Liver (tissue), 8 donors: ENCODE measurements at regions not wholly inside any gene's neighbourhood (a gene's known extent, or its start where the extent isn't known, plus 50 kb on each side); places are given as distances from the start of the nearest gene placed in this dataset.
"Not testable (repeated sequence)": the region's sequence is repeated elsewhere in the genome, so short reads cannot be mapped to it uniquely, and the experiment has no call there.

Source experiments
- DNase-seq: peaks from one replicate; pipeline ENCODE4 v3.0.0-alpha.2; 2017; ENCODE audit warnings: low spot score
- H3K27ac ChIP-seq, 2 donors: one replicate each; pipeline ENCODE4 v1.7.0; 2013; ENCODE audit warnings: inconsistent platforms in 2 of 2, low read length in 2 of 2, control low read depth in 1 of 2, low read depth in 1 of 2, mild to moderate bottlenecking in 1 of 2
- H3K27me3 ChIP-seq, 4 donors: one replicate each; pipeline versions ENCODE4 v1.6.1 to v1.7.0; 2013; ENCODE audit warnings: low read length in 3 of 4, inconsistent platforms in 1 of 4, mild to moderate bottlenecking in 1 of 4, moderate library complexity in 1 of 4; ENCODE audit not compliant: control insufficient read depth in 4 of 4, insufficient read depth in 4 of 4
- H3K36me3 ChIP-seq, 4 donors: one replicate each; pipeline versions ENCODE4 v1.6.1 to v1.7.0; 2013; ENCODE audit warnings: low read length in 3 of 4, mild to moderate bottlenecking in 3 of 4, low read depth in 1 of 4, moderate library complexity in 1 of 4; ENCODE audit not compliant: control insufficient read depth in 4 of 4, insufficient read depth in 3 of 4
- H3K4me1 ChIP-seq, 4 donors: one replicate each; pipeline versions ENCODE4 v1.6.1 to v1.7.0; 2013; ENCODE audit warnings: low read length in 3 of 4, mild to moderate bottlenecking in 3 of 4, moderate library complexity in 1 of 4; ENCODE audit not compliant: control insufficient read depth in 4 of 4, insufficient read depth in 4 of 4
- H3K4me3 ChIP-seq, 3 donors: one replicate each; pipeline versions ENCODE4 v1.6.1 to v1.7.0; 2013; ENCODE audit warnings: low read length in 3 of 3, control low read depth in 1 of 3, low read depth in 1 of 3, mild to moderate bottlenecking in 1 of 3
- H3K9ac ChIP-seq, 2 donors: one replicate each; pipeline ENCODE4 v1.7.0; 2013; ENCODE audit warnings: low read length in 2 of 2, mild to moderate bottlenecking in 2 of 2, moderate library complexity in 2 of 2, control low read depth in 1 of 2, low read depth in 1 of 2
- H3K9me3 ChIP-seq, 4 donors: one replicate each; pipeline versions ENCODE4 v1.6.1 to v1.7.0; 2013; ENCODE audit warnings: low read length in 3 of 4; ENCODE audit not compliant: control insufficient read depth in 4 of 4
- CTCF ChIP-seq: fragments of 150-350 bp; IDR thresholded peaks from 2 replicates; pipeline ENCODE4 v1.5.1; 2017; ENCODE audit warnings: improper control_type of control experiment, low read depth, low read length; ENCODE audit not compliant: missing input control
- FOXA1 ChIP-seq: IDR thresholded peaks from 2 replicates; pipeline ENCODE4 v1.6.1; 2016; ENCODE audit warnings: antibody characterized with exemption
- FOXA2 ChIP-seq: IDR thresholded peaks from 2 replicates; pipeline ENCODE4 v1.6.1; 2016; ENCODE audit warnings: antibody characterized with exemption
- GABPA ChIP-seq, 2 donors: IDR thresholded peaks in 1 of 2; conservative IDR thresholded peaks in 1 of 2; 2 replicates each; pipeline ENCODE4 v1.6.1; 2016; ENCODE audit warnings: antibody characterized with exemption in 2 of 2, mild to moderate bottlenecking in 1 of 2, moderate library complexity in 1 of 2
- HNF4G ChIP-seq: IDR thresholded peaks from 2 replicates; pipeline ENCODE4 v1.6.1; 2016; ENCODE audit warnings: antibody characterized with exemption
- MAX ChIP-seq: IDR thresholded peaks from 2 replicates; pipeline ENCODE4 v1.6.1; 2016; ENCODE audit warnings: antibody characterized with exemption
- NR2F2 ChIP-seq: IDR thresholded peaks from 2 replicates; pipeline ENCODE4 v1.6.1; 2016; ENCODE audit warnings: antibody characterized with exemption
- REST ChIP-seq: IDR thresholded peaks from 2 replicates; pipeline ENCODE4 v1.6.1; 2016; ENCODE audit warnings: antibody characterized with exemption, mild to moderate bottlenecking
- RXRA ChIP-seq, 2 donors: IDR thresholded peaks; 2 replicates each; pipeline ENCODE4 v1.6.1; 2017 to 2018; ENCODE audit warnings: antibody characterized with exemption in 2 of 2, mild to moderate bottlenecking in 1 of 2
- SP1 ChIP-seq: IDR thresholded peaks from 2 replicates; pipeline ENCODE4 v1.6.1; 2018; ENCODE audit warnings: antibody characterized with exemption, mild to moderate bottlenecking
- TAF1 ChIP-seq: conservative IDR thresholded peaks from 2 replicates; pipeline ENCODE4 v1.6.1; 2016; ENCODE audit warnings: antibody characterized with exemption, mild to moderate bottlenecking
- YY1 ChIP-seq: IDR thresholded peaks from 2 replicates; pipeline ENCODE4 v1.6.1; 2016; ENCODE audit warnings: antibody characterized with exemption, mild to moderate bottlenecking
- ZBTB33 ChIP-seq: IDR thresholded peaks from 2 replicates; pipeline ENCODE4 v1.6.1; 2016; ENCODE audit warnings: antibody characterized with exemption
- WGBS: extraction: QIAGEN DNeasy Blood & Tissue Kit; methylation state at CpG from one replicate; pipeline ENCODE4 v1.1.7; 2013; 5-methylcytosine and 5-hydroxymethylcytosine counted together
- donor health status: healthy.
- donor health status: healthy.
- donor health status: healthy.
- donor health status: healthy.
- donor health status: healthy.

GRCh38 chr2:20499387-20499786 lies 52.5 kb downstream of the RHOB start:
- Histone ChIP-seq H3K27me3 (no peaks in the 10 kb centered on the region), H3K36me3 (no peaks in the 10 kb centered on the region), H3K9ac (no peak overlapping the region), H3K4me1 (no peaks in the 10 kb centered on the region), H3K27ac (no peak overlapping the region), H3K4me3 (no peak overlapping the region), H3K9me3 (no peaks in the 10 kb centered on the region)
- WGBS, result 95% methylated on average over 2 of the region's 2 CpGs
- TF ChIP-seq YY1, result no peak
- no peak for DNase-seq

GRCh38 chr2:20501974-20502373 lies 55.1 kb downstream of the RHOB start:
- no peaks in the 10 kb centered on the region for H3K36me3 ChIP-seq
- TF ChIP-seq FOXA2 (no peak), TAF1 (no peak), HNF4G (no peak), CTCF (no peak), YY1 (no peak), RXRA (IDR thresholded peaks at IDR 0.05) (no peak), NR2F2 (no peak), MAX (no peak), FOXA1 (no peak), SP1 (no peak), GABPA (IDR thresholded peaks at IDR 0.05 in 1 of 2, conservative IDR thresholded peaks at IDR 0.05 in 1 of 2) (no peak), ZBTB33 (no peak), REST (no peak)
- WGBS, result 90% methylated on average over 4 of the region's 4 CpGs
- H3K9ac ChIP-seq, result no peak overlapping the region
- H3K9me3 ChIP-seq, result no peaks in the 10 kb centered on the region
- H3K4me1 ChIP-seq, result no peaks in the 10 kb centered on the region
- no peaks in the 10 kb centered on the region for H3K27me3 ChIP-seq
- no peak for DNase-seq
- no peak overlapping the region for H3K4me3 ChIP-seq
- H3K27ac ChIP-seq, result no peak overlapping the region

- DNase-seq, H3K4me1 ChIP-seq, H3K4me3 ChIP-seq, H3K36me3 ChIP-seq, H3K27ac ChIP-seq, H3K27me3 ChIP-seq, H3K9ac ChIP-seq, H3K9me3 ChIP-seq: not testable (repeated sequence)
- 91% methylated on average over 12 of the region's 12 CpGs for WGBS
Measured at GRCh38 chr2:20502496-20502895, 55.6 kb downstream of the RHOB start.
